ENCODE measurements at regions not wholly inside any gene's neighbourhood (a gene's known extent, or its start where the extent isn't known, plus 50 kb on each side); places are given as distances from the start of the nearest gene placed in this dataset.

DNA sequence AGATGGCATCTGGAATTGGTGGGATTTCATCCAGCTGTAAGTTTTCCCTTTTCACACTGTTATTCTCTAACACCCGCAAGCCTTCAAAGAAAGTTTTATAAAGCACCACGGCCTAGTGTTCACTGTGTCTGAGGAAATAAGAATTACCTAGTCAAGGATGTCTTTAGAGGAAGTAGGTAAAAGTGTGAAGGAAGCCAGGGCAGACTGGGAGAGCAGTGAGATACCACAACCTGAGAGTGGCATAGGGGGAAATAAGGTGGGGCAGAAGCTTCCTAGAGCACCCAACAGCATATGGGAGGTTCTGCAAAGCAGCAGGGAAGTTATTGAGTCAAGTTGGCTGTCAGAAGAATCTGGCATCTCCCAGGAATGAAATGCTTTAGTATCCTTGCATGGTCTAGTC lies 241.2 kb downstream of the CETN3 start:
- H3K79me2 ChIP-seq (ENCODE audit: insufficient read depth, low read length) = no peaks in the 10 kb centered on the region
- H3K27me3 ChIP-seq (ENCODE audit: low read length) = no peaks in the 10 kb centered on the region
- no peak overlapping the region for H3K4me2 ChIP-seq (ENCODE audit: low read depth, low read length, poor library complexity, severe bottlenecking)
- H2AFZ ChIP-seq (ENCODE audit: low read depth, low read length, severe bottlenecking) = no peak overlapping the region
- no peaks in the 10 kb centered on the region for H3K9me3 ChIP-seq (ENCODE audit: insufficient read depth, low read length)
- no peak for TF ChIP-seq EZH2phosphoT487 (conservative IDR thresholded peaks at IDR 0.05; ENCODE audit: low read length)
- TF ChIP-seq CTCF (IDR thresholded peaks at IDR 0.05; ENCODE audit: insufficient read depth, low read length, poor library complexity, severe bottlenecking) = no peak
- no peaks in the 10 kb centered on the region for H3K9me2 ChIP-seq (replicated peaks; ENCODE audit: insufficient read depth, low read length)
- H3K9ac ChIP-seq (ENCODE audit: low read length) = no peak overlapping the region
- H3F3A ChIP-seq (ENCODE audit: insufficient read depth) = no peaks in the 10 kb centered on the region
- no peak overlapping the region for H3K4me3 ChIP-seq (ENCODE audit: insufficient read depth, low read length, poor library complexity, severe bottlenecking)
- H3K27ac ChIP-seq (ENCODE audit: low read depth, low read length) = no peak overlapping the region
- H4K20me1 ChIP-seq (ENCODE audit: low read depth, low read length) = no peaks in the 10 kb centered on the region
- no peaks in the 10 kb centered on the region for H3K36me3 ChIP-seq (ENCODE audit: low read length)

DNA sequence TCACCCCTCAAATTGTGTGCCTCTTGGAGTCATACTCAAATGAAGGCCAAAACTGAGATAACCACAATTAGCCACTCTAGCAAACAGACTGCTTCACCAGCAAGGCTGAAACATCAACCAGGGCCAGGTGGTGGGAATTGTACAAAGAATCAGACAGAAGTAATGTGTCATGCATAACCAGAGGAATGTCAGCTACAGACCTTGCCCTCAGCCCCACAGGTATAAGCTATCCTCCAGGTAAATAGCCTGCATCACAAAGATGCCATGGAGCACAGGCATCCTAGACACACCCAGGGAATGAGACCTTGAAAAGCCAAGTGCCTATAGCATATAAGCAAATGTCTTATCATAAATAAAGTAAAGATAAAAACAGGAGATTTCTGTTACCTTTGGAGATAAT lies 242.7 kb downstream of the CETN3 start:
- no peak overlapping the region for H3K4me2 ChIP-seq (ENCODE audit: low read depth, low read length, poor library complexity, severe bottlenecking)
- no peaks in the 10 kb centered on the region for H4K20me1 ChIP-seq (ENCODE audit: low read depth, low read length)
- no peaks in the 10 kb centered on the region for H3K36me3 ChIP-seq (ENCODE audit: low read length)
- no peaks in the 10 kb centered on the region for H3K79me2 ChIP-seq (ENCODE audit: insufficient read depth, low read length)
- H3K9ac ChIP-seq (ENCODE audit: low read length) = no peak overlapping the region
- H3K9me3 ChIP-seq (ENCODE audit: insufficient read depth, low read length) = no peaks in the 10 kb centered on the region
- H3K4me3 ChIP-seq (ENCODE audit: insufficient read depth, low read length, poor library complexity, severe bottlenecking) = no peak overlapping the region
- H3K27ac ChIP-seq (ENCODE audit: low read depth, low read length) = no peak overlapping the region
- TF ChIP-seq EZH2phosphoT487 (conservative IDR thresholded peaks at IDR 0.05; ENCODE audit: low read length) (no peak), CTCF (IDR thresholded peaks at IDR 0.05; ENCODE audit: insufficient read depth, low read length, poor library complexity, severe bottlenecking) (no peak)
- no peaks in the 10 kb centered on the region for H3K27me3 ChIP-seq (ENCODE audit: low read length)
- H2AFZ ChIP-seq (ENCODE audit: low read depth, low read length, severe bottlenecking) = no peak overlapping the region
- H3F3A ChIP-seq (ENCODE audit: insufficient read depth) = no peaks in the 10 kb centered on the region
- H3K9me2 ChIP-seq (replicated peaks; ENCODE audit: insufficient read depth, low read length) = no peaks in the 10 kb centered on the region

DNA sequence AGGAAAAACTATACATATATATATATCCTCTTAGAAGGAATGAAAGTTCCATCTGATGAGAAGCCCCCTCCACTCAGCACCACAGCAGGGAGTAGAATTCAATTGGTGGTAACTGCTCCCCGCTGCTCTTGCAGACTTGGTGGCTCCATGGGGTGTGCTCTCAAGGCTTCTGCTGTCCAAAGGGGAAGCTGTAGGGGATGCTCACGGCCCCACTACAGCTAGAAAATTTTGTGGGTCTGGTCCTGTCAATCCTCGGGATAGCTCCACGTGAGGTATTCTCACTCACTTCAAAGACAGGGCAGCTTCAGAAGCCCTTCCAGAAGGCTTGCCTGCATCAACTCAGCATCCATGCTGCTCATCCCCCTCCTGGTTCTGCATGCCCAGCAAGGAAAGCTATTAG lies 247.2 kb downstream of the CETN3 start:
- Histone ChIP-seq H3F3A (ENCODE audit: insufficient read depth) (no peaks in the 10 kb centered on the region), H3K27ac (ENCODE audit: low read depth, low read length) (no peak overlapping the region), H3K4me3 (ENCODE audit: insufficient read depth, low read length, poor library complexity, severe bottlenecking) (no peak overlapping the region), H3K9ac (ENCODE audit: low read length) (no peak overlapping the region), H3K27me3 (ENCODE audit: low read length) (no peaks in the 10 kb centered on the region), H3K9me3 (ENCODE audit: insufficient read depth, low read length) (no peaks in the 10 kb centered on the region), H3K4me2 (ENCODE audit: low read depth, low read length, poor library complexity, severe bottlenecking) (no peak overlapping the region), H2AFZ (ENCODE audit: low read depth, low read length, severe bottlenecking) (no peak overlapping the region), H4K20me1 (ENCODE audit: low read depth, low read length) (no peaks in the 10 kb centered on the region), H3K36me3 (ENCODE audit: low read length) (no peaks in the 10 kb centered on the region), H3K9me2 (replicated peaks; ENCODE audit: insufficient read depth, low read length) (no peaks in the 10 kb centered on the region), H3K79me2 (ENCODE audit: insufficient read depth, low read length) (no peaks in the 10 kb centered on the region)
- TF ChIP-seq EZH2phosphoT487 (conservative IDR thresholded peaks at IDR 0.05; ENCODE audit: low read length) (no peak), CTCF (IDR thresholded peaks at IDR 0.05; ENCODE audit: insufficient read depth, low read length, poor library complexity, severe bottlenecking) (no peak)

DNA sequence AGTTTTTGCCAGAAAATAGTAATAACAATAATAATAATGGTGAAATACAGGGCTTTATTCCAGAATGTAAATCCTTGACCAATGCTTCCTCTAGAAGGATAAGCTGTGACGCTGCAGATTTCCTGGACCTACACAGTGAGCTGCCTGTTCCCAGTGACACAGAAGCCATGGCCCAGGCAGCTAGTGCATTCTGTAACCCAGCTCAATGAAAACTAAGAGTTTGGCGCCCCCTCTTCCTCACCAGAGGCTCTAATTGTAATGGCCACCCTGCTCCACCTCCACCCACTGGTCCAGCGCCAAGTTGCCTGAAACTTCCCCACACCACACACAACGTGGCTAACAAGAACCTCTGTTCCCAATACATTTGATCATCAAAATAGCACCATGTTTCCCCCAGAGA lies 248.1 kb downstream of the CETN3 start:
- Histone ChIP-seq H3K9me2 (replicated peaks; ENCODE audit: insufficient read depth, low read length) (no peaks in the 10 kb centered on the region), H3K9me3 (ENCODE audit: insufficient read depth, low read length) (no peaks in the 10 kb centered on the region), H3K79me2 (ENCODE audit: insufficient read depth, low read length) (no peaks in the 10 kb centered on the region), H2AFZ (ENCODE audit: low read depth, low read length, severe bottlenecking) (no peak overlapping the region), H3K27ac (ENCODE audit: low read depth, low read length) (no peak overlapping the region), H4K20me1 (ENCODE audit: low read depth, low read length) (no peaks in the 10 kb centered on the region), H3K36me3 (ENCODE audit: low read length) (no peaks in the 10 kb centered on the region), H3F3A (ENCODE audit: insufficient read depth) (no peaks in the 10 kb centered on the region), H3K4me3 (ENCODE audit: insufficient read depth, low read length, poor library complexity, severe bottlenecking) (no peak overlapping the region), H3K4me2 (ENCODE audit: low read depth, low read length, poor library complexity, severe bottlenecking) (no peak overlapping the region), H3K9ac (ENCODE audit: low read length) (no peak overlapping the region), H3K27me3 (ENCODE audit: low read length) (no peaks in the 10 kb centered on the region)
- TF ChIP-seq CTCF (IDR thresholded peaks at IDR 0.05; ENCODE audit: insufficient read depth, low read length, poor library complexity, severe bottlenecking) = no peak

Data from SU-DHL-6 (cell line).